HTR-8/SVneo (cell line): ENCODE measurements at regions not wholly inside any gene's neighbourhood (a gene's known extent, or its start where the extent isn't known, plus 50 kb on each side); places are given as distances from the start of the nearest gene placed in this dataset.

Experiments
- DNase-seq: peaks from one replicate; pipeline ENCODE4 v3.0.0; 2011; ENCODE audit warnings: low spot score, mixed read lengths; ENCODE audit not compliant: insufficient read length
- FAIRE-seq: peaks from 2 replicates; lab custom pipeline; 2011; peaks lifted over from hg19 to GRCh38; lab: Jason Lieb, UNC

- no peak for FAIRE-seq
- no peak for DNase-seq
Measured at GRCh38 chr5:60352992-60353599, 346.9 kb downstream of the DEPDC1B start.

GRCh38 chr5:60350794-60351193 is 349.2 kb downstream of the DEPDC1B start:
- FAIRE-seq (no peak), DNase-seq (no peak)

GRCh38 chr5:60349891-60350415 is 350.0 kb downstream of the DEPDC1B start:
- FAIRE-seq (no peak), DNase-seq (no peak)

GRCh38 chr5:60346393-60346792 is 353.6 kb downstream of the DEPDC1B start:
- DNase-seq = no peak
- FAIRE-seq = no peak

GRCh38 chr5:60343102-60343501 is 356.9 kb downstream of the DEPDC1B start:
- no peak for FAIRE-seq
- DNase-seq = no peak

GRCh38 chr5:60340965-60341471 is 358.9 kb downstream of the DEPDC1B start:
- FAIRE-seq (no peak), DNase-seq (no peak)

- DNase-seq (no peak), FAIRE-seq (no peak)
Measured at GRCh38 chr5:60340326-60340725, 359.6 kb downstream of the DEPDC1B start.

GRCh38 chr5:60339691-60340201 is 360.2 kb downstream of the DEPDC1B start:
- DNase-seq (no peak), FAIRE-seq (no peak)

- DNase-seq (no peak), FAIRE-seq (no peak)
Measured at GRCh38 chr5:60338846-60339245, 361.1 kb downstream of the DEPDC1B start.

- no peak for FAIRE-seq
Measured at GRCh38 chr5:60336491-60336890, 363.5 kb downstream of the DEPDC1B start.

GRCh38 chr5:60335913-60336312 is 364.1 kb downstream of the DEPDC1B start:
- no peak for DNase-seq

More at GRCh38 chr5:60336491-60336890, 363.5 kb downstream of the DEPDC1B start:
- no peak for DNase-seq

GRCh38 chr5:60334281-60334713 is 365.7 kb downstream of the DEPDC1B start:
- FAIRE-seq (no peak), DNase-seq (peak; percentile 59)

More at GRCh38 chr5:60335913-60336312, 364.1 kb downstream of the DEPDC1B start:
- FAIRE-seq = no peak

GRCh38 chr5:60333005-60333571 is 366.9 kb downstream of the DEPDC1B start:
- no peak for FAIRE-seq
- DNase-seq = peak; percentile 28

- peak; percentile 44 for DNase-seq
Measured at GRCh38 chr5:60332244-60333004, 367.5 kb downstream of the DEPDC1B start.

GRCh38 chr5:60330236-60330635 is 369.7 kb downstream of the DEPDC1B start:
- DNase-seq (no peak), FAIRE-seq (no peak)

More at GRCh38 chr5:60332244-60333004, 367.5 kb downstream of the DEPDC1B start:
- no peak for FAIRE-seq

- FAIRE-seq = no peak
- DNase-seq = no peak
Measured at GRCh38 chr5:60325870-60326269, 374.1 kb downstream of the DEPDC1B start.

GRCh38 chr5:60323596-60323995 is 376.4 kb downstream of the DEPDC1B start:
- no peak for FAIRE-seq
- no peak for DNase-seq

GRCh38 chr5:60312098-60312497 is 387.9 kb downstream of the DEPDC1B start:
- FAIRE-seq (no peak), DNase-seq (no peak)

GRCh38 chr5:60299944-60300343 is 400.0 kb downstream of the DEPDC1B start:
- no peak for FAIRE-seq
- no peak for DNase-seq

GRCh38 chr5:60297658-60298057 is 402.3 kb downstream of the DEPDC1B start:
- no peak for FAIRE-seq
- DNase-seq = no peak

GRCh38 chr5:60295423-60295822 is 401.9 kb upstream of the PDE4D start:
- DNase-seq (no peak), FAIRE-seq (peak; percentile 60)
